Osteoblast (primary cell): ENCODE measurements at regions not wholly inside any gene's neighbourhood (a gene's known extent, or its start where the extent isn't known, plus 50 kb on each side); places are given as distances from the start of the nearest gene placed in this dataset.

Experiments used
- DNase-seq: peaks from one replicate; pipeline ENCODE4 v3.0.0; 2011; ENCODE audit warnings: low spot score, mixed read lengths; ENCODE audit not compliant: insufficient read length; ENCODE audit errors: missing footprints
- H2AFZ ChIP-seq: 2 replicates; pipeline ENCODE4 v1.6.0; 2011; ENCODE audit warnings: mild to moderate bottlenecking, low read length
- H3K27ac ChIP-seq: 2 replicates; pipeline ENCODE4 v1.5.1; 2011; ENCODE audit warnings: mild to moderate bottlenecking, low read depth, low read length, moderate library complexity
- H3K27me3 ChIP-seq: 2 replicates; pipeline ENCODE4 v1.6.0; 2012; ENCODE audit warnings: mild to moderate bottlenecking, control low read depth, inconsistent platforms, low read length, moderate library complexity; ENCODE audit not compliant: insufficient read depth
- H3K36me3 ChIP-seq: 2 replicates; pipeline ENCODE4 v1.5.1; 2011; ENCODE audit warnings: mild to moderate bottlenecking, low read length, control low read depth, moderate library complexity; ENCODE audit not compliant: insufficient read depth
- H3K4me1 ChIP-seq: 2 replicates; pipeline ENCODE4 v1.5.1; 2011; ENCODE audit warnings: mild to moderate bottlenecking, low read length, control low read depth, moderate library complexity; ENCODE audit not compliant: insufficient read depth
- H3K4me2 ChIP-seq: 2 replicates; pipeline ENCODE4 v1.6.0; 2011; ENCODE audit warnings: mild to moderate bottlenecking, low read length; ENCODE audit not compliant: insufficient read depth
- H3K4me3 ChIP-seq: fragments of 200-600 bp; sonication (generic); 3 replicates; pipeline ENCODE4 v1.5.1; 2012; ENCODE audit warnings: mild to moderate bottlenecking, low read length, inconsistent platforms; ENCODE audit not compliant: insufficient read depth
- H3K79me2 ChIP-seq: 2 replicates; pipeline ENCODE4 v1.6.0; 2012; ENCODE audit warnings: mild to moderate bottlenecking, low read length, control low read depth, inconsistent platforms; ENCODE audit not compliant: insufficient read depth
- H3K9me3 ChIP-seq: 2 replicates; pipeline ENCODE4 v1.5.1; 2011; ENCODE audit warnings: low read depth, low read length, control low read depth
- H4K20me1 ChIP-seq: 2 replicates; pipeline ENCODE4 v1.6.0; 2012; ENCODE audit warnings: mild to moderate bottlenecking, low read length, control low read depth; ENCODE audit not compliant: insufficient read depth
- TF ChIP-seq, protein P1 (sequence below): IDR thresholded peaks from 2 replicates; pipeline ENCODE4 v1.5.1; 2011; ENCODE audit warnings: mild to moderate bottlenecking, low read depth, low read length, moderate library complexity; ENCODE audit errors: extremely low read depth

DNA sequence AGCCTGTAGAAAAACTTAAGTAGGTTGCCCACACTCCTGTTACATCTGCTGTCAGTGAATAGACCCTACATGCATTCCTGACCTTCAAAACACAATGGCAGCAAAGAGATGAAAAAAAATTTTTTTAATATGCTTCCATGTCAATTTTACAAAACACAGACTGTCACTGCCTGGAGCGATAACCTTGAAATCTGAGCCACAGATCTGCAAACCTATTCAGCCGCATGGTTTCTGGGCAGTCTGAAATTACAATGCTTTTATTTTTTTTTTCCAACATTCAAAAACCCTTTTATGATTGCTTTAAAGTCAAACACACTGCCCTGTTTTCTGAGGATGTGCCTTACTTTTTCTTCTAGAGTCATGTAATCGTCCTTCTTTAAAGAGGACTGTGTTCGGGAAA is 264.9 kb upstream of the PUDP start:
- H3K4me3 ChIP-seq, result no peak overlapping the region
- H3K9me3 ChIP-seq, result no peaks in the 10 kb centered on the region
- H2AFZ ChIP-seq, result no peak overlapping the region
- no peaks in the 10 kb centered on the region for H3K27me3 ChIP-seq
- H3K4me2 ChIP-seq, result no peak overlapping the region
- no peaks in the 10 kb centered on the region for H3K4me1 ChIP-seq
- H4K20me1 ChIP-seq, result no peaks in the 10 kb centered on the region
- H3K27ac ChIP-seq, result no peak overlapping the region
- no peaks in the 10 kb centered on the region for H3K36me3 ChIP-seq
- H3K79me2 ChIP-seq, result no peaks in the 10 kb centered on the region
- no peak for DNase-seq
- TF ChIP-seq, protein P1, sequence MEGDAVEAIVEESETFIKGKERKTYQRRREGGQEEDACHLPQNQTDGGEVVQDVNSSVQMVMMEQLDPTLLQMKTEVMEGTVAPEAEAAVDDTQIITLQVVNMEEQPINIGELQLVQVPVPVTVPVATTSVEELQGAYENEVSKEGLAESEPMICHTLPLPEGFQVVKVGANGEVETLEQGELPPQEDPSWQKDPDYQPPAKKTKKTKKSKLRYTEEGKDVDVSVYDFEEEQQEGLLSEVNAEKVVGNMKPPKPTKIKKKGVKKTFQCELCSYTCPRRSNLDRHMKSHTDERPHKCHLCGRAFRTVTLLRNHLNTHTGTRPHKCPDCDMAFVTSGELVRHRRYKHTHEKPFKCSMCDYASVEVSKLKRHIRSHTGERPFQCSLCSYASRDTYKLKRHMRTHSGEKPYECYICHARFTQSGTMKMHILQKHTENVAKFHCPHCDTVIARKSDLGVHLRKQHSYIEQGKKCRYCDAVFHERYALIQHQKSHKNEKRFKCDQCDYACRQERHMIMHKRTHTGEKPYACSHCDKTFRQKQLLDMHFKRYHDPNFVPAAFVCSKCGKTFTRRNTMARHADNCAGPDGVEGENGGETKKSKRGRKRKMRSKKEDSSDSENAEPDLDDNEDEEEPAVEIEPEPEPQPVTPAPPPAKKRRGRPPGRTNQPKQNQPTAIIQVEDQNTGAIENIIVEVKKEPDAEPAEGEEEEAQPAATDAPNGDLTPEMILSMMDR, result no peak

DNA sequence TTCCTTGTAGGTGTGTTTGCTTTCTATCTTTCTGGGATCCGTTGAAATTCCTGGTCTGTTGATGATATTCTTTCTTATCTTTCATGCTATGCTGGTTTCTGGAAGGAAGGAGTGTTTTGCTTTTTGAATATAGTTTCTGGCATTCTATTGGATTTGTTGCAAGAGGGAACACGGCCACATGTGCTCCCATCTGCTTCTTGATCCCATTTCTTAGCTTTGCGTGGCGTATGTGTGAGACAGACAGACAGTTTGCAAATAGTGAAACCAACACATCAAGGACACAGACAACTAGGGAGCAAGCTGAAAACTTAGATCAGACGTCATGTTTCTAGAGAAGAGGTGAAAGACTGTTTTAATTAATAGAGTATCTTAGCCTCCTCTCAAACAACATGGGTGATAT is 261.9 kb upstream of the PUDP start:
- no peak overlapping the region for H3K4me2 ChIP-seq
- no peaks in the 10 kb centered on the region for H3K9me3 ChIP-seq
- no peaks in the 10 kb centered on the region for H3K27me3 ChIP-seq
- no peak overlapping the region for H3K27ac ChIP-seq
- DNase-seq, result no peak
- no peak overlapping the region for H3K4me3 ChIP-seq
- H3K36me3 ChIP-seq, result no peaks in the 10 kb centered on the region
- no peaks in the 10 kb centered on the region for H3K4me1 ChIP-seq
- TF ChIP-seq, protein P1, result no peak
- H4K20me1 ChIP-seq, result no peaks in the 10 kb centered on the region
- H2AFZ ChIP-seq, result no peak overlapping the region
- no peaks in the 10 kb centered on the region for H3K79me2 ChIP-seq

GRCh38 chrX:7399373-7399772 is 251.4 kb upstream of the PUDP start:
- H3K4me2 ChIP-seq, result no peak overlapping the region
- H3K9me3 ChIP-seq, result no peaks in the 10 kb centered on the region
- H3K4me3 ChIP-seq, result no peak overlapping the region
- H3K27ac ChIP-seq, result no peak overlapping the region
- no peaks in the 10 kb centered on the region for H3K79me2 ChIP-seq
- H2AFZ ChIP-seq, result no peak overlapping the region
- H3K4me1 ChIP-seq, result no peaks in the 10 kb centered on the region
- H3K27me3 ChIP-seq, result no peaks in the 10 kb centered on the region
- TF ChIP-seq, protein P1, result no peak
- DNase-seq, result no peak
- no peaks in the 10 kb centered on the region for H4K20me1 ChIP-seq
- H3K36me3 ChIP-seq, result no peaks in the 10 kb centered on the region

DNA sequence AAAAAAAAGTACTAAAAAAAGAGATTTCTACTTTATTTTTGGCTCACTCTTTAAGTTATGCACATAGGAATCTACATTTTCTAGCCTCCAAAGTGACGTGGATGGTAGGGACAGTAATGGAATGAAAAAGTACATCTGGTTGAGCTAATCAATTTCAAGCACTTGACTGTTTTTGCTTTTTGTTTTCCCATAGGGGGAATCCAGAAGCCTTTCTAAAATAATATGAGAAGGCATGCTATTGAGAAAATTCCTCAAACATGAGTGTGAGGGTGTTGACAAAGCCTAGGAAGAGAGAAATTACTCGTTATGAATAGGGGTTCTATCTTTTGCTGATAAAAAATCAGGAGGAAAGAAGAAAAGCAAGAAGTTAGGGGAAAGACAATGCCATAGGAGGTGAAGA is 242.5 kb upstream of the PUDP start:
- Histone ChIP-seq H3K9me3 (no peaks in the 10 kb centered on the region), H3K36me3 (no peaks in the 10 kb centered on the region), H3K79me2 (no peaks in the 10 kb centered on the region), H3K27ac (no peak overlapping the region), H3K4me3 (no peak overlapping the region), H3K27me3 (no peaks in the 10 kb centered on the region), H2AFZ (no peak overlapping the region), H4K20me1 (no peaks in the 10 kb centered on the region), H3K4me1 (peaks cover 4% of the 10 kb centered on the region), H3K4me2 (no peak overlapping the region)
- TF ChIP-seq, protein P1, result no peak
- no peak for DNase-seq
